Osteoblast (primary cell): ENCODE measurements at regions not wholly inside any gene's neighbourhood (a gene's known extent, or its start where the extent isn't known, plus 50 kb on each side); places are given as distances from the start of the nearest gene placed in this dataset.

Experiments
- DNase-seq: peaks from one replicate; pipeline ENCODE4 v3.0.0; 2011; ENCODE audit warnings: low spot score, mixed read lengths; ENCODE audit not compliant: insufficient read length; ENCODE audit errors: missing footprints
- H2AFZ ChIP-seq: 2 replicates; pipeline ENCODE4 v1.6.0; 2011; ENCODE audit warnings: mild to moderate bottlenecking, low read length
- H3K27ac ChIP-seq: 2 replicates; pipeline ENCODE4 v1.5.1; 2011; ENCODE audit warnings: mild to moderate bottlenecking, low read depth, low read length, moderate library complexity
- H3K27me3 ChIP-seq: 2 replicates; pipeline ENCODE4 v1.6.0; 2012; ENCODE audit warnings: mild to moderate bottlenecking, control low read depth, inconsistent platforms, low read length, moderate library complexity; ENCODE audit not compliant: insufficient read depth
- H3K36me3 ChIP-seq: 2 replicates; pipeline ENCODE4 v1.5.1; 2011; ENCODE audit warnings: mild to moderate bottlenecking, low read length, control low read depth, moderate library complexity; ENCODE audit not compliant: insufficient read depth
- H3K4me1 ChIP-seq: 2 replicates; pipeline ENCODE4 v1.5.1; 2011; ENCODE audit warnings: mild to moderate bottlenecking, low read length, control low read depth, moderate library complexity; ENCODE audit not compliant: insufficient read depth
- H3K4me2 ChIP-seq: 2 replicates; pipeline ENCODE4 v1.6.0; 2011; ENCODE audit warnings: mild to moderate bottlenecking, low read length; ENCODE audit not compliant: insufficient read depth
- H3K4me3 ChIP-seq: fragments of 200-600 bp; sonication (generic); 3 replicates; pipeline ENCODE4 v1.5.1; 2012; ENCODE audit warnings: mild to moderate bottlenecking, low read length, inconsistent platforms; ENCODE audit not compliant: insufficient read depth
- H3K79me2 ChIP-seq: 2 replicates; pipeline ENCODE4 v1.6.0; 2012; ENCODE audit warnings: mild to moderate bottlenecking, low read length, control low read depth, inconsistent platforms; ENCODE audit not compliant: insufficient read depth
- H3K9me3 ChIP-seq: 2 replicates; pipeline ENCODE4 v1.5.1; 2011; ENCODE audit warnings: low read depth, low read length, control low read depth
- H4K20me1 ChIP-seq: 2 replicates; pipeline ENCODE4 v1.6.0; 2012; ENCODE audit warnings: mild to moderate bottlenecking, low read length, control low read depth; ENCODE audit not compliant: insufficient read depth
- CTCF ChIP-seq: IDR thresholded peaks from 2 replicates; pipeline ENCODE4 v1.5.1; 2011; ENCODE audit warnings: mild to moderate bottlenecking, low read depth, low read length, moderate library complexity; ENCODE audit errors: extremely low read depth

GRCh38 chr6:16812993-16813392 is 51.7 kb upstream of the ATXN1 start:
- no peaks in the 10 kb centered on the region for H4K20me1 ChIP-seq
- DNase-seq = no peak

DNA sequence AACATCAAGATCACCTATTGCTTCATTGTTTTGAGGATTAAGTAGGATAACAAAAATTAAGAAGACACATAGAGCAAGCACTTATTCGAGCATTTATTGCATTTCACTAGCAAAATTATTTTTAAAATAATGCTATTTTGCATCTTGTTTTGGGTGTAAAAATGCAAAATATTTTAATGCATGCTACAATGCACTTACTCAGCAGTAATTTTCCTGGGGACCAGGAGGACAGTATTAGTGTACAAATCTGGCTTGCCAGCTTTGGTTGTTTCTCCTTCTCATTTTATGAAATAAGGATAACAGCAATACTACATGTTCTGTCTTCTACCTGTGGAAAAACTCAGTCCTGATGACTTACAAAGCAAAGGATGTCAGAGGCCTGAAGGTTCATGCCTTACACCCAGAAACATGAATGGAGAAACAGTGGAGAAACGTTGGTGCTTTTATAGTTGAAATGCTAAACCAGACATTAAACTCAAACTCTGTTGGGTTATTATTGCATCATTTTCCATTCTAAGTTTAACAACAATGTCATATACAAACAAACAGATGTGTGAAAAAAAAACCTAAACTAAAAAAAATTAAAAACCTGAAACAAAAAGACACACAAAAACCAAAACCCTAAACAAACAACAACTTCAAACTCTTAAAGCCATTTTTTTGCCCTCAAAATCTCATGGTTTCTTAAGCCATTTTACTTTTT is 50.2 kb upstream of the ATXN1 start:
- Histone ChIP-seq H3K4me1 (no peaks in the 10 kb centered on the region), H2AFZ (no peak overlapping the region), H4K20me1 (no peaks in the 10 kb centered on the region), H3K79me2 (no peaks in the 10 kb centered on the region), H3K36me3 (no peaks in the 10 kb centered on the region), H3K4me2 (no peak overlapping the region), H3K4me3 (no peak overlapping the region), H3K27me3 (no peaks in the 10 kb centered on the region), H3K27ac (no peak overlapping the region), H3K9me3 (no peaks in the 10 kb centered on the region)
- no peak for DNase-seq
- TF ChIP-seq CTCF = no peak

More at GRCh38 chr6:16812993-16813392, 51.7 kb upstream of the ATXN1 start:
- no peak for TF ChIP-seq CTCF
- Histone ChIP-seq H3K4me1 (no peaks in the 10 kb centered on the region), H3K4me3 (no peak overlapping the region), H3K27ac (no peak overlapping the region), H3K4me2 (no peak overlapping the region), H3K27me3 (no peaks in the 10 kb centered on the region), H2AFZ (no peak overlapping the region), H3K9me3 (no peaks in the 10 kb centered on the region), H3K79me2 (no peaks in the 10 kb centered on the region), H3K36me3 (no peaks in the 10 kb centered on the region)
